SJCRH30 (cell line): ENCODE measurements at regions not wholly inside any gene's neighbourhood (a gene's known extent, or its start where the extent isn't known, plus 50 kb on each side); places are given as distances from the start of the nearest gene placed in this dataset.
"Not testable (repeated sequence)": the region's sequence is repeated elsewhere in the genome, so short reads cannot be mapped to it uniquely, and the experiment has no call there.

Experiments used
- DNase-seq, 2 experiments: peaks; one replicate each; pipeline ENCODE4 v3.0.0-alpha.2; 2015 to 2020
- H3K27ac ChIP-seq: fragments of 250-450 bp; sonication (Bioruptor Pico); 2 replicates; pipeline ENCODE4 v1.5.1; 2020; ENCODE audit warnings: mild to moderate bottlenecking, moderate library complexity
- H3K27me3 ChIP-seq: fragments of 250-450 bp; sonication (Bioruptor Pico); 2 replicates; pipeline ENCODE4 v1.5.1; 2020; ENCODE audit warnings: mild to moderate bottlenecking, moderate library complexity
- H3K36me3 ChIP-seq: fragments of 250-450 bp; sonication (Bioruptor Pico); 2 replicates; pipeline ENCODE4 v1.5.1; 2020; ENCODE audit warnings: mild to moderate bottlenecking, moderate library complexity
- H3K4me1 ChIP-seq: fragments of 250-450 bp; sonication (Bioruptor Pico); 2 replicates; pipeline ENCODE4 v1.5.1; 2020; ENCODE audit warnings: mild to moderate bottlenecking, moderate library complexity
- H3K4me3 ChIP-seq: fragments of 250-450 bp; sonication (Bioruptor Pico); 2 replicates; pipeline ENCODE4 v1.5.1; 2020; ENCODE audit warnings: mild to moderate bottlenecking, moderate library complexity
- H3K9me3 ChIP-seq: fragments of 250-450 bp; sonication (Bioruptor Pico); replicated peaks from 2 replicates; pipeline ENCODE4 v1.5.1; 2020; ENCODE audit warnings: mild to moderate bottlenecking, moderate library complexity

DNA sequence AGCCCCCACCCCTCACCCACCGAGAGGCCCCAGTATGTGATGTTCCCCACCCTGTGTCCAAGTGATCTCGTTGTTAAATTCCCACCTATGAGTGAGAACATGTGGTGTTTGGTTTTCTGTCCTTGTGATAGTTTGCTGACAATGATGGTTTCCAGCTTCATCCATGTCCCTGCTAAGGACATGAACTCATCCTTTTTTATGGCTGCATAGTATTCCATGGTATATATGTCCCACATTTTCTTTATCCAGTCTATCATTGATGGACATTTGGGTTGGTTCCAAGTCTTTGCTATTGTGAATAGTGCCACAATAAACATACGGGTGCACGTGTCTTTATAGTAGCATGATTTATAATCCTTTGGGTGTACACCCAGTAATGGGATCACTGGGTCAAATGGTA lies 79.2 kb downstream of the PXDC1 start:
- H3K27ac ChIP-seq, H3K27me3 ChIP-seq, H3K9me3 ChIP-seq, H3K36me3 ChIP-seq, H3K4me1 ChIP-seq, DNase-seq, H3K4me3 ChIP-seq: not testable (repeated sequence)

DNA sequence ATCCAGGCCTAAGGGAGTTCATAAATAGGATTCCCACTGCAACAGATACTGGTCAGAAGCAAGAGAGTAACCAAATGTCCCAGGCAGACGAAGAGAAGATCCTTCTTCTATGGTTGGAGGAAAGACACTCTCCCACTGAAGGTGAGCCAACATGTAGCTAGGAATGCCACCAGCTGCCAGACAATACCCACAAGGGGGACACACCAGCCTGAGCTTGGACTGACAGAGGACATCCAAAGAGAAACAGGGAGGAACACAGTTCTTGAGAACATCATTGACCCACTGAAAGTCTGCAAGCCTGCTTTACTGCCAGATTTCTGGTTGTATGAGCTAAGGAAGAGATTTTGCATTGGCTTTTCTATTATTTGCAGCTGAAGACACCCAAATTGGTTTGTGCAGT lies 80.1 kb downstream of the PXDC1 start:
- H3K27ac ChIP-seq: no peak overlapping the region
- no peaks in the 10 kb centered on the region for H3K9me3 ChIP-seq
- H3K4me3 ChIP-seq: no peak overlapping the region
- no peaks in the 10 kb centered on the region for H3K27me3 ChIP-seq
- H3K36me3 ChIP-seq: no peaks in the 10 kb centered on the region
- no peak for DNase-seq
- H3K4me1 ChIP-seq: no peaks in the 10 kb centered on the region

DNA sequence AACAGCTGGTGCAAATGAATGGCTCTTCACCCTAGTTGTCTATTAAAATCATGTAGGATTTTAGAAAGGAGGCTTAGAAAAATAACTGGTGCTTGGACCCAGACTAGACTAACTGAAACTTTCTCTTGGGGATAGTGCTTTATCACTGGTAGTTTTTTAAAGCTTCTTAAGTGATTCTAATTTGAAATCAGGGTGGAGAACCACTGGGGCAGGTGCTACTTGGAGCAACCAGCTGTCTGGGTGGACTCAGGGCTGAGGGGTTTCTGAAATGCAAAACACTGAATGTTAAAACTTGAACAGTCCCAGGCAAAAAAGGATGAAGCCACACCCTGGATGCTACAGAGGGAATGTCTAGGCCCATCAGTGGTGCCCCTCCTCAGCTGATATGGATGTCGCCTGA lies 81.2 kb downstream of the PXDC1 start:
- no peaks in the 10 kb centered on the region for H3K27me3 ChIP-seq
- no peaks in the 10 kb centered on the region for H3K36me3 ChIP-seq
- H3K4me3 ChIP-seq: no peak overlapping the region
- H3K27ac ChIP-seq: no peak overlapping the region
- no peaks in the 10 kb centered on the region for H3K4me1 ChIP-seq
- no peaks in the 10 kb centered on the region for H3K9me3 ChIP-seq
- no peak for DNase-seq

DNA sequence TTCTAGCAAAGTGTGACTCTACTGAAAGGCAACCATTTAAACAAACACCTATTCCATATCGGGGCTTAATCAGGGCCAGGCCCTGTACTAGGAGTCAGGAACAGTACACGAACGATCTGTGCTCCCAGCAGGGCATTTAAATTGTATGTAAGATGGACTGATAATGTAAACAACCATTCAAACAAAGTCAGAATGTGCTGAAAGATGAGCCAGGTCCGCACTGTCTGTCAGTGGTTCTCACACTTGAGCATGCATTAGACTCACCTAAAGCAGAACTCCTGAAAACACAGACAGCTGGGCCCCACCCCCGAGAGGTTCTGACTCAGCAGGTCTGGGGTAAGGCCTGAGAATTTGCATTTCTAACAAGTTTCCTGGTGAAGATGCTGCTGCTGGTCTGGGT lies 81.6 kb downstream of the PXDC1 start:
- no peak overlapping the region for H3K4me3 ChIP-seq
- no peaks in the 10 kb centered on the region for H3K27me3 ChIP-seq
- H3K36me3 ChIP-seq: no peaks in the 10 kb centered on the region
- H3K9me3 ChIP-seq: no peaks in the 10 kb centered on the region
- H3K27ac ChIP-seq: no peak overlapping the region
- DNase-seq: no peak
- no peaks in the 10 kb centered on the region for H3K4me1 ChIP-seq

DNA sequence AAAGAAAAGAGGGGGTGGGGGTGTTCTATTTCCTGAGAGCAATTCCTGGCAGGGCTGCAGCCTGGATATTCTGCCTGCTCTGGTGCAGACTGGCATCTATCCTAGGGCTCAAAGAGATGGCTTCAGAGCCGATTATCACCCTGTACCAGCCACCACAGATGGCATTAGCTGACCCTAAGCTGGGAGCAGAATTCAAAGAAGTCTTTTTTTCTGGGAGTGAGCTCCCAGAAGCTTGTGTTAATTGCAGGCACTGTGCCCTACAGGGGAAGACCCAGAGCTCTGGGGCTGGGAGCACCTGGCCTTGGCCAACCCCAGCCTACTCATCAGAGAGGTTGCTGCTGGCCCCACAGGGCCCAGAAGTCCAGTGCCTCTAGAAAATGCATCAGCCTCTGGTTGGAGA lies 85.9 kb downstream of the PXDC1 start:
- Histone ChIP-seq H3K27ac (no peak overlapping the region), H3K9me3 (no peaks in the 10 kb centered on the region), H3K4me1 (no peaks in the 10 kb centered on the region), H3K4me3 (no peak overlapping the region), H3K27me3 (no peaks in the 10 kb centered on the region), H3K36me3 (no peaks in the 10 kb centered on the region)
- DNase-seq: no peak

DNA sequence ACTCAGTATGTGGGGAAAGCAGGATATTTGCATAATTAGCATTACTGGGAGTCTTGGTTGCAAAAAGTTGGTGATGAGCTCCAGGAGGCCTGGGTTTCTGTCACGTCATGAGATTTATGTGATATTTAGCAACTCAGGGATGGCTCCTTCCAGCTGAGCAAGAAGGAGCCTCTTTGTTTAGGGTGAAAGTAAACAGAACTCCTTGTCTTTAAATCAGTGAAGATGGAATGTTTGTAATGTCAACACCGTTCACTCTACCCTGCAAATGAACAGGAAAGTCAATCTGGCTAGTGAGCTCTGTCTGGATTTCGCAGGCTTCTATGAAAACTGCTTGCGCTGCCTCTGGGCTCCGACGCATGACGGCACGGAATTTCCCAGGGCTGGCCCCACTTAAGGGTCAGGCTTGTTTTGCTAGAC lies 86.9 kb downstream of the PXDC1 start:
- Histone ChIP-seq H3K4me1 (no peaks in the 10 kb centered on the region), H3K9me3 (no peaks in the 10 kb centered on the region), H3K27me3 (no peaks in the 10 kb centered on the region), H3K36me3 (no peaks in the 10 kb centered on the region), H3K4me3 (no peak overlapping the region), H3K27ac (no peak overlapping the region)
- DNase-seq: no peak

DNA sequence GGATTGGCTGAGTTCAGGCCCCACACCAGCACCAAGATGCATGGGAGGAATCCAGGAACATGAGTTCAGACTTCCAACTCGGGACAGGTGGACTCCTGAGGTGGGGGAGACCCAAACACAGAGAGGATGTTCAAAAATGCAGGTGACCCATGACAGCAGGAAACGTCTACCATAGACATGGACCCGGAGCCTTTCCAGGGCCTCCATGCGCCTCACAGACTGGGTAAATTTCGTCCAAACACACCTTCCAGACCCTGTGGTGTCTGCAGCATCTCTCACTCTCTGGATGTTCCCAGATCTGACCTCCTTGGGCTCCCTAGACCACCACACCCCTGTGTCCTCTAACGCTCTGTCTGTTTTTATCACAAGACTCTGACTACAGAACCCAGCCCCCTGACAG lies 87.7 kb downstream of the PXDC1 start:
- H3K4me3 ChIP-seq: no peak overlapping the region
- H3K4me1 ChIP-seq: no peaks in the 10 kb centered on the region
- DNase-seq: no peak
- no peaks in the 10 kb centered on the region for H3K27me3 ChIP-seq
- no peaks in the 10 kb centered on the region for H3K9me3 ChIP-seq
- no peaks in the 10 kb centered on the region for H3K36me3 ChIP-seq
- no peak overlapping the region for H3K27ac ChIP-seq

DNA sequence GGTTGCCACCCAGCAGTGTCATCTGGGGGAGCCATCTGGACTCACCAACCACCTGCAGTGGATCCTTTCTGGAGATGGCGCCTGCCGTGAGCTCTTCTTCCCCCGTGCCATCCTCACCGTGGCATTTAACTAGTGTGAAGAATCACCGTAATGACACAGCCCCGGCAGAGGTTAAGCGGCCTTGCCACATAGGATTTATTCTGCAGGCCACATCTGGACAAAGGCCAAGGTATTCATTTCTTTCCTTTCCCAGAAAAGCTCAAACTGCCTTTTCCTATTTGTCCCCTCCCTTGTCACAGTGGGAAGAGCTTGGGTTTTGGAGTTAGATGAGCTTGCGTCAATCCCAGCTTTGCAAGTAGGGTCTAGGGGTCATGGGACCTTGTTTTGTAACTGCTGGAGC lies 88.4 kb downstream of the PXDC1 start:
- no peak overlapping the region for H3K4me3 ChIP-seq
- no peaks in the 10 kb centered on the region for H3K9me3 ChIP-seq
- H3K4me1 ChIP-seq: no peaks in the 10 kb centered on the region
- no peak for DNase-seq
- H3K36me3 ChIP-seq: no peaks in the 10 kb centered on the region
- no peaks in the 10 kb centered on the region for H3K27me3 ChIP-seq
- no peak overlapping the region for H3K27ac ChIP-seq

DNA sequence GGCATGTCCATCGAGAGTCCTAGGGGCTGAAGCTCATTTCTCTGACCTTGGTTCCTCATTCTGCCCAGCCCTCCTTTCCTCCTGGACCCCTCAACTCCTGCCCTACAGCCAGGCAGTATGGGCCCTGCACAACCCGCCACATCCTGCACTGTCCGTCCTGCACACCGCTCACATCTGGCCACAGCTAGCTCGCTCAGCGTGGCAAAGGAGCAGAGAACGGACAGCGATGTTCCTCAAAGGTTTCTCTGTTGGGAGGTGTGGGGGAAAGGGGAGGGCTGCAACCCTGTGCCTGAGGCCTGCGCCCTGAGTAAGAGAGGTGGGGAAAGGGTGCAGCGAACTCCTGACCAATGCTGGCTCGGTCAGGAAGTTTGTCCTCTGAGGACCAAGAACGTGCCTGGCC lies 90.1 kb downstream of the PXDC1 start:
- no peaks in the 10 kb centered on the region for H3K27me3 ChIP-seq
- no peaks in the 10 kb centered on the region for H3K36me3 ChIP-seq
- no peaks in the 10 kb centered on the region for H3K4me1 ChIP-seq
- H3K4me3 ChIP-seq: no peak overlapping the region
- no peak for DNase-seq
- H3K9me3 ChIP-seq: no peaks in the 10 kb centered on the region
- no peak overlapping the region for H3K27ac ChIP-seq

DNA sequence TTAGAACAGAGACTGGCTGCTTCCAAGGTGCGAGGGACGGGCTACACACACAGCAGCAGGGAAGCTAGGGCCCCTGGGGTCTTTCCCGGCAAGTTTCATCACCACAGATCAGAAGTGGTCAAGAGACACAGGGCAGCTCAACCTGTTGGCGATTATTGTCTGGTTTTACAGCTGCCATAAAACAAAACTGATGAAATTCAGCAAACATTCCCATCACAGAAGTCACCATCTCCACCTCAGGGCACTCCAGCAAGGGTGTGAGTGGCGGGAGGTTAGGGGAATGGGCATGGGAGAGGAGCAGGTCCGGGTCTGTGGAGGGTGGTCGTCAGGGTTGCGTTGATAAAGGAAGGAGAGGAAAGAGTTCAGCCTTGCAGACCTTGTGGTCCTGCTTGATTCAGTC lies 91.0 kb downstream of the PXDC1 start:
- DNase-seq: no peak
- Histone ChIP-seq H3K4me3 (no peak overlapping the region), H3K27me3 (no peaks in the 10 kb centered on the region), H3K27ac (no peak overlapping the region), H3K36me3 (no peaks in the 10 kb centered on the region), H3K4me1 (no peaks in the 10 kb centered on the region), H3K9me3 (no peaks in the 10 kb centered on the region)

DNA sequence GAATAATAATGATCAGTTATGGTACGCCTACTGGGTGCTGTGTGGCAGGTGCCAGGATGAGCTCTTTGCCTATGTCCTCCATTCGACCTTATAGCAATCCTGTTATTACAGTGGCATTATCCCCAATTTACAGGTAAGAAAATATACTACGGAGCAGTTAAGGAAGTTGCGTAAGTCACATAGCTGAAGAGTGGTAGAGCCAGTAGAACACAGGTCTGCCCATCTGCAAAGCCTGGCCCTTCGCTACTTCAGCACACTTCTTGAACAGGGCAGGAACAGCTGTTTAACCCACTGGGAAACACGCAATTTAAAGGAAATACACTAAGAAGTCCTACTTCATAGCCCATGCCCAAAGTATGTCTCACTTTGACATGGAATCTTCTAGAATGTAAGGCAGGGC lies 91.8 kb downstream of the PXDC1 start:
- H3K36me3 ChIP-seq: no peaks in the 10 kb centered on the region
- H3K9me3 ChIP-seq: no peaks in the 10 kb centered on the region
- H3K27me3 ChIP-seq: no peaks in the 10 kb centered on the region
- DNase-seq: no peak
- no peak overlapping the region for H3K4me3 ChIP-seq
- no peaks in the 10 kb centered on the region for H3K4me1 ChIP-seq
- H3K27ac ChIP-seq: no peak overlapping the region

DNA sequence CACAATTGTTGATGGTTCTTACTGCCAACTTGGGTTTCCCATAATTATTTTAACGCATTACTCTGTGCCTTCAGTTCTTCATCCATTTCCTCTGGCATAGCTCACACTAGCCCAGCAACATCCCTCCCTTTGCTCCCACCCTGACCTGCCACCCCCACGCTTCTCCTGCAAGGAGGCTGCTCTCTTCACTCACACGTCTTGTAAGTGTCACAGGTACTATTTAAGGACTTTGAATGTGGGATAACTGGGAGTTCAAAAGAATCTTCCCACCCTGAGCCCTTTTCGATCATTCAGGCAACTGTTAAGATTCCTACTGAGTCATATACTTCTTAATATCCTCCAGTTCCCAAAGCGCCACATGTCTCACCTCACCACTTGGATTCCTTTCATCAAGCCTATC lies 95.4 kb downstream of the PXDC1 start:
- H3K4me1 ChIP-seq: no peaks in the 10 kb centered on the region
- H3K9me3 ChIP-seq: no peaks in the 10 kb centered on the region
- no peaks in the 10 kb centered on the region for H3K27me3 ChIP-seq
- DNase-seq: no peak
- no peak overlapping the region for H3K27ac ChIP-seq
- no peaks in the 10 kb centered on the region for H3K36me3 ChIP-seq
- no peak overlapping the region for H3K4me3 ChIP-seq

DNA sequence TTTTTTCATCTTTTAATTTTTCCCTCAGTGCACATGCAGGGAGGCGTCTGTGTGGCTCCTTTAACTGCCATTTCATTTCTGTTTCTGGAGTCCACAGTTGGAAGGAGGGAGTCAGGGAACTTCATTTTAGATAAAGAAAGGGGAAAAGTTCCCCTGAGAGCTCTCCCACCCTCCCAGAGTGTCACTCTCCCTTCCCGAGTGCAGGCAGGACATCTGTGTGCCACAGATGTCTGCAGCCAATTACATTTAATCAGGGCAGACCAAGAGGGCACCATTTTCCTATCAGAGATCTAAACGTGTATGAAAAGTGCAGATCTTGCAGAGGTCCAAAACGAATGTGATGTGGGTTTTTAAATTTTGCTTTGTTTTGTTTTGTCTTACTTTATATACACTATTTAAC lies 96.6 kb downstream of the PXDC1 start:
- DNase-seq: no peak
- H3K27ac ChIP-seq: no peak overlapping the region
- H3K36me3 ChIP-seq: no peaks in the 10 kb centered on the region
- H3K9me3 ChIP-seq: no peaks in the 10 kb centered on the region
- no peaks in the 10 kb centered on the region for H3K27me3 ChIP-seq
- H3K4me3 ChIP-seq: no peak overlapping the region
- H3K4me1 ChIP-seq: no peaks in the 10 kb centered on the region

DNA sequence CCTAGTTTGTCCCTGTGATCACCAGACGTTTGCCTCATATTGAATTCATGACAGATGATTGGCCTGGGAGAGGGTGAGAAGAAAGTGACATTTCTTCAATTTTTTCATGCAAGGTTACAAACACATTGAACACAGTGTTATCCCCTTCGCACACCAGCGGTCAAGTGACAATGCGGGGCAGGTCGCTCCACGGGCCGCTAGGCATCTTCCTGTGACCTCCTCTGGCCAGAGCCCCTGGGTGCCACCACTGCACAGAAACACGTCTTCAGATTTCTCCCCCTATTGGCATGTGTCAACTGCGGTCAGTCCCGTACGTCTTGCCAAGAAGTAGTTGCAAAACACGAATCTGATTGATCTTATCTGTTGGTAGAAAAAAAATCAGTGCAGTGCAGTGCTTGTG lies 97.1 kb downstream of the PXDC1 start:
- no peak overlapping the region for H3K4me3 ChIP-seq
- no peaks in the 10 kb centered on the region for H3K4me1 ChIP-seq
- no peaks in the 10 kb centered on the region for H3K27me3 ChIP-seq
- no peaks in the 10 kb centered on the region for H3K36me3 ChIP-seq
- H3K9me3 ChIP-seq: no peaks in the 10 kb centered on the region
- no peak for DNase-seq
- H3K27ac ChIP-seq: no peak overlapping the region

DNA sequence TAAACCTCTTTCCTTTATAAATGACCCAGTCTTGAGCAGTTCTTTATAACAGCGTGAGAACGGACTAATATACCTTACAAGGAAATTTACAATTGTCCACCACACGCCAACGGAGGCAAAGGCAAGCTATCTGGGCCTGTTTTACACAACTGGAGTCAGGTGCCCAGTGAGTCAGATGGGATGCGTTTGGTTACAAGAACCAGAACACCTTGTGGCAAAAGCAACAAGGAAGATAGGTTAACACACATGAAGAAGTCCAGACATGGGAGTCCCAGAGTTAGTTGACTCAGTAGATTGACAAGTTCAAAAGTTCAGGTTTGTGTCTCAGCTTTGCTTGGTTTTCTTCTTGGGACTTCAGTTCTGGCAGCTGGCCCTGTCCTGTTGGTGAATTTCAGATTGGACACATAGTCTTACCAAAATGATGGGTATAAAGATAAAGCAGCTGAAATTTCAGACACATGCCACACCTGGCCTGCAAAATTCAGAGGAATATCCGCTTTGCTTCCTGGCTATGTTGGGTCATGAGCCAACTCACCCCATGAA lies 97.9 kb downstream of the PXDC1 start:
- no peak overlapping the region for H3K4me3 ChIP-seq
- DNase-seq: no peak
- no peaks in the 10 kb centered on the region for H3K27me3 ChIP-seq
- no peaks in the 10 kb centered on the region for H3K4me1 ChIP-seq
- H3K9me3 ChIP-seq: no peaks in the 10 kb centered on the region
- no peaks in the 10 kb centered on the region for H3K36me3 ChIP-seq
- no peak overlapping the region for H3K27ac ChIP-seq

DNA sequence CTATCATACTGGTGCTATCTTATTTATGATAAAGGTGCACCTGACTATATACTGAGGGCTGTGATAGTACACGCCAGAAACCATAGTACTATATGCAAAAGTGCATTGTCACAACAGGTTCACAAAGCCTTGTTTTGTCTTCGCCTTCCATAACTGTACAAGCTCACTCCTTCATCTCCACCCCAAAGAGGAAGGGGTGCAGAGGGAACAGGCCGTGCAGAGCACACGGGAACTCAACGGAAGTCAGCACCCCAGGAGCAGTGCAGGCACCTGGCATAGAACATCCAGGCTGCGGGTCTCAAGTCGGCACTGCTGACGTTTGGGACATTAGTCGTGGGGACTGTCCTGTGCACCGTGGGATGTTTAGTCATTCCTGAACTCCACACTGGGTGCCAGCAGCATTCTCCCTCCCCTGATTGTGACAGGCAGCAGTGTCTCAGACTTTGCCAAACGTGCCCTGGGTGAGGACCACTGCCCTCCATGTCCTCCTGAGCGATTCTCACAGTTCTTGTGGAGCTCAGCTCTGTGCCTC lies 99.7 kb downstream of the PXDC1 start:
- no peaks in the 10 kb centered on the region for H3K9me3 ChIP-seq
- H3K4me1 ChIP-seq: no peaks in the 10 kb centered on the region
- H3K4me3 ChIP-seq: no peak overlapping the region
- no peaks in the 10 kb centered on the region for H3K27me3 ChIP-seq
- DNase-seq: no peak
- H3K27ac ChIP-seq: no peak overlapping the region
- no peaks in the 10 kb centered on the region for H3K36me3 ChIP-seq
